ENCODE measurements at regions not wholly inside any gene's neighbourhood (a gene's known extent, or its start where the extent isn't known, plus 50 kb on each side); places are given as distances from the start of the nearest gene placed in this dataset.

DNA sequence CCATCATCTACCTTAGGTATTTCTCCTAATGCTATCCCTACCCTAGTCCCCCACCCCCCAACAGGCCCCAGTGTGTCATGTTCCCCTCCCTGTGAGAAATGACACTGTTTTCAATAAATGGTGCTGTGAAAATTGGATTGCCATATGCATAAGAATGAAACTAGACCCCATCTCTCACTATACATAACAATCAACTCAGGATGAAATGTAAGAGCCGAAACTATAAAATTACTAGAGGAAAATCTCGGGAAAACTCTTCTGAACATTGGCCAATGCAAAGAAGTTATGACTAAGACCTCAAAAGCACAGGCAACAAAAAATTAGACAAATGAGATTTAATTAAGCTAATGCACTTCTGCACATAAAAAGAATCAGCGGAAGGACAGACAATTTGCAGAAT, 138.2 kb downstream of the SUCLA2 start:
- no peaks in the 10 kb centered on the region for H3K9me3 ChIP-seq (ENCODE audit: control insufficient read depth, low read depth, low read length)
- H3K36me3 ChIP-seq (ENCODE audit: control insufficient read depth in 2 of 2, extremely low read depth in 1 of 2, insufficient read depth in 2 of 2, low read length in 2 of 2), result no peaks in the 10 kb centered on the region
- no peak overlapping the region for H3K4me2 ChIP-seq (ENCODE audit: control insufficient read depth, extremely low read depth, insufficient read depth, low read depth, low read length)
- DNase-seq (ENCODE audit: low read depth, low spot score) (no peak), FAIRE-seq (no peak)
- H3K9me1 ChIP-seq (ENCODE audit: control insufficient read depth, extremely low read depth, insufficient read depth, low read length), result no peaks in the 10 kb centered on the region
- H2AFZ ChIP-seq (ENCODE audit: control insufficient read depth, low read length), result no peak overlapping the region
- TF ChIP-seq, protein P1, sequence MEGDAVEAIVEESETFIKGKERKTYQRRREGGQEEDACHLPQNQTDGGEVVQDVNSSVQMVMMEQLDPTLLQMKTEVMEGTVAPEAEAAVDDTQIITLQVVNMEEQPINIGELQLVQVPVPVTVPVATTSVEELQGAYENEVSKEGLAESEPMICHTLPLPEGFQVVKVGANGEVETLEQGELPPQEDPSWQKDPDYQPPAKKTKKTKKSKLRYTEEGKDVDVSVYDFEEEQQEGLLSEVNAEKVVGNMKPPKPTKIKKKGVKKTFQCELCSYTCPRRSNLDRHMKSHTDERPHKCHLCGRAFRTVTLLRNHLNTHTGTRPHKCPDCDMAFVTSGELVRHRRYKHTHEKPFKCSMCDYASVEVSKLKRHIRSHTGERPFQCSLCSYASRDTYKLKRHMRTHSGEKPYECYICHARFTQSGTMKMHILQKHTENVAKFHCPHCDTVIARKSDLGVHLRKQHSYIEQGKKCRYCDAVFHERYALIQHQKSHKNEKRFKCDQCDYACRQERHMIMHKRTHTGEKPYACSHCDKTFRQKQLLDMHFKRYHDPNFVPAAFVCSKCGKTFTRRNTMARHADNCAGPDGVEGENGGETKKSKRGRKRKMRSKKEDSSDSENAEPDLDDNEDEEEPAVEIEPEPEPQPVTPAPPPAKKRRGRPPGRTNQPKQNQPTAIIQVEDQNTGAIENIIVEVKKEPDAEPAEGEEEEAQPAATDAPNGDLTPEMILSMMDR (optimal IDR thresholded peaks at IDR 0.05 in 1 of 3, IDR thresholded peaks at IDR 0.05 in 1 of 3, conservative IDR thresholded peaks at IDR 0.05 in 1 of 3; ENCODE audit: extremely low read depth in 1 of 3, insufficient read depth in 2 of 3, low read length in 3 of 3), result no peak
- TF ChIP-seq EZH2 (IDR thresholded peaks at IDR 0.05; ENCODE audit: low read length), result no peak
- no peaks in the 10 kb centered on the region for H3K4me1 ChIP-seq (ENCODE audit: control insufficient read depth, extremely low read depth, insufficient read depth, low read length)
- H3K9ac ChIP-seq (ENCODE audit: control insufficient read depth, extremely low read depth, insufficient read depth, low read length), result no peak overlapping the region
- H3K79me2 ChIP-seq (ENCODE audit: control insufficient read depth, insufficient read depth, low read length), result no peaks in the 10 kb centered on the region
- no peak overlapping the region for H3K4me3 ChIP-seq (ENCODE audit: control insufficient read depth in 2 of 3, extremely low read depth in 1 of 3, insufficient read depth in 2 of 3, low read depth in 1 of 3, low read length in 3 of 3)
- no peaks in the 10 kb centered on the region for H4K20me1 ChIP-seq (ENCODE audit: control insufficient read depth, extremely low read depth, insufficient read depth, low read length)
- dilution Hi-C loops (cut with MboI; ENCODE audit: extremely low pct_ligation_motif_present, low sequenced_read_pairs), result no loop called here
- H3K27ac ChIP-seq (ENCODE audit: control insufficient read depth, insufficient read depth, low read length), result no peak overlapping the region
- no peaks in the 10 kb centered on the region for H3K27me3 ChIP-seq (ENCODE audit: control insufficient read depth, extremely low read depth, insufficient read depth, low read length)

GRCh38 chr13:47859165-47859564, 141.9 kb downstream of the SUCLA2 start:
- TF ChIP-seq, protein P1 (optimal IDR thresholded peaks at IDR 0.05 in 1 of 3, IDR thresholded peaks at IDR 0.05 in 1 of 3, conservative IDR thresholded peaks at IDR 0.05 in 1 of 3; ENCODE audit: extremely low read depth in 1 of 3, insufficient read depth in 2 of 3, low read length in 3 of 3), result no peak
- TF ChIP-seq EZH2 (IDR thresholded peaks at IDR 0.05; ENCODE audit: low read length), result no peak

More at GRCh38 chr13:47859165-47859564, 141.9 kb downstream of the SUCLA2 start:
- dilution Hi-C loops (cut with MboI; ENCODE audit: extremely low pct_ligation_motif_present, low sequenced_read_pairs), result no loop called here
- Histone ChIP-seq H3K36me3 (ENCODE audit: control insufficient read depth in 2 of 2, extremely low read depth in 1 of 2, insufficient read depth in 2 of 2, low read length in 2 of 2) (no peaks in the 10 kb centered on the region), H3K27ac (ENCODE audit: control insufficient read depth, insufficient read depth, low read length) (no peak overlapping the region), H2AFZ (ENCODE audit: control insufficient read depth, low read length) (no peak overlapping the region), H3K27me3 (ENCODE audit: control insufficient read depth, extremely low read depth, insufficient read depth, low read length) (no peaks in the 10 kb centered on the region), H3K79me2 (ENCODE audit: control insufficient read depth, insufficient read depth, low read length) (no peaks in the 10 kb centered on the region), H3K9ac (ENCODE audit: control insufficient read depth, extremely low read depth, insufficient read depth, low read length) (no peak overlapping the region), H3K4me1 (ENCODE audit: control insufficient read depth, extremely low read depth, insufficient read depth, low read length) (no peaks in the 10 kb centered on the region), H3K4me3 (ENCODE audit: control insufficient read depth in 2 of 3, extremely low read depth in 1 of 3, insufficient read depth in 2 of 3, low read depth in 1 of 3, low read length in 3 of 3) (no peak overlapping the region), H4K20me1 (ENCODE audit: control insufficient read depth, extremely low read depth, insufficient read depth, low read length) (no peaks in the 10 kb centered on the region), H3K9me1 (ENCODE audit: control insufficient read depth, extremely low read depth, insufficient read depth, low read length) (no peaks in the 10 kb centered on the region), H3K4me2 (ENCODE audit: control insufficient read depth, extremely low read depth, insufficient read depth, low read depth, low read length) (no peak overlapping the region), H3K9me3 (ENCODE audit: control insufficient read depth, low read depth, low read length) (no peaks in the 10 kb centered on the region)
- FAIRE-seq (no peak), DNase-seq (ENCODE audit: low read depth, low spot score) (no peak)
